RWPE2 (cell line): ENCODE measurements at regions not wholly inside any gene's neighbourhood (a gene's known extent, or its start where the extent isn't known, plus 50 kb on each side); places are given as distances from the start of the nearest gene placed in this dataset.

Experiments
- ATAC-seq: fragments of 200-7000 bp; cut with Tn5 transposase; 3 replicates; pipeline ENCODE4 v1.9.1; 2021; ENCODE audit warnings: low read depth
- DNase-seq: peaks from one replicate; pipeline ENCODE4 v3.0.0-alpha.2; 2020; ENCODE audit warnings: low spot score
- H3K27ac ChIP-seq: fragments of 450-650 bp; 2 replicates; pipeline ENCODE4 v1.5.1; 2017; ENCODE audit warnings: mild to moderate bottlenecking; ENCODE audit not compliant: poor library complexity, severe bottlenecking
- H3K27me3 ChIP-seq: fragments of 250-450 bp; sonication (Bioruptor Pico); 2 replicates; pipeline ENCODE4 v1.5.1; 2021; ENCODE audit warnings: mild to moderate bottlenecking, moderate library complexity; ENCODE audit not compliant: insufficient read depth, poor library complexity, severe bottlenecking
- H3K36me3 ChIP-seq: fragments of 250-450 bp; sonication (Bioruptor Pico); 2 replicates; pipeline ENCODE4 v1.5.1; 2020; ENCODE audit warnings: low read depth, mild to moderate bottlenecking, moderate library complexity
- H3K4me1 ChIP-seq: fragments of 250-450 bp; sonication (Bioruptor Pico); 2 replicates; pipeline ENCODE4 v1.5.1; 2021; ENCODE audit warnings: mild to moderate bottlenecking, moderate library complexity; ENCODE audit not compliant: insufficient read depth, poor library complexity, severe bottlenecking
- H3K4me3 ChIP-seq: fragments of 250-450 bp; sonication (Bioruptor Pico); 2 replicates; pipeline ENCODE4 v1.5.1; 2021; ENCODE audit warnings: mild to moderate bottlenecking, moderate library complexity; ENCODE audit not compliant: severe bottlenecking
- H3K9me3 ChIP-seq: fragments of 250-450 bp; sonication (Bioruptor Pico); 2 replicates; pipeline ENCODE4 v1.5.1; 2021; ENCODE audit warnings: mild to moderate bottlenecking, moderate library complexity; ENCODE audit not compliant: severe bottlenecking
- TF ChIP-seq, protein P1 (sequence below): fragments of 450-650 bp; IDR thresholded peaks from one replicate; pipeline ENCODE4 v1.5.1; 2017; ENCODE audit warnings: mild to moderate bottlenecking, moderate library complexity; ENCODE audit not compliant: poor library complexity, severe bottlenecking

DNA sequence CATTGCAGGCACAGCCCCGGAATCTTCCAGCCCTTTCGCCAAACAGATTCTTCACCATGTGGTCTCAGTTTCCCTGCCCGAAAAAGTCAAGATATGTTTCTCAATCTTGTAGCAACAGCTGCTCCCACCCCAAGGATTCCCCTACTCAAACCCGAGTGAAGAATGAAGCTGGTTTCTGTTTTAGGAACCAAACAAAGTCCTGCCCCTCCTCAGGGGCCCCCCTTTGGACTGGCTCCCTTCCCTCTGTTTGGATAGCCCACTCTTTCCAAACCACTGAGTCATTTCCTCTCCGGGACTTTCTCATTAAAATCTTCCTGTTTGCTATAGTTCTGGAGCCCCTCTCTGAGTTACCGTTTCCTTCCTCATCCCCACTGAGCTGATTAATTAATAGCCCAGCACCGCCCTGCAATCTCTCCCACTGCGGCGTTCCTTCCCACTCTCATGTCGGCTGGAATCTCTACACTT is 100.9 kb downstream of the TSEN15 start:
- no peak for ATAC-seq
- DNase-seq = no peak
- no peaks in the 10 kb centered on the region for H3K27me3 ChIP-seq
- H3K27ac ChIP-seq = no peak overlapping the region
- TF ChIP-seq, protein P1, sequence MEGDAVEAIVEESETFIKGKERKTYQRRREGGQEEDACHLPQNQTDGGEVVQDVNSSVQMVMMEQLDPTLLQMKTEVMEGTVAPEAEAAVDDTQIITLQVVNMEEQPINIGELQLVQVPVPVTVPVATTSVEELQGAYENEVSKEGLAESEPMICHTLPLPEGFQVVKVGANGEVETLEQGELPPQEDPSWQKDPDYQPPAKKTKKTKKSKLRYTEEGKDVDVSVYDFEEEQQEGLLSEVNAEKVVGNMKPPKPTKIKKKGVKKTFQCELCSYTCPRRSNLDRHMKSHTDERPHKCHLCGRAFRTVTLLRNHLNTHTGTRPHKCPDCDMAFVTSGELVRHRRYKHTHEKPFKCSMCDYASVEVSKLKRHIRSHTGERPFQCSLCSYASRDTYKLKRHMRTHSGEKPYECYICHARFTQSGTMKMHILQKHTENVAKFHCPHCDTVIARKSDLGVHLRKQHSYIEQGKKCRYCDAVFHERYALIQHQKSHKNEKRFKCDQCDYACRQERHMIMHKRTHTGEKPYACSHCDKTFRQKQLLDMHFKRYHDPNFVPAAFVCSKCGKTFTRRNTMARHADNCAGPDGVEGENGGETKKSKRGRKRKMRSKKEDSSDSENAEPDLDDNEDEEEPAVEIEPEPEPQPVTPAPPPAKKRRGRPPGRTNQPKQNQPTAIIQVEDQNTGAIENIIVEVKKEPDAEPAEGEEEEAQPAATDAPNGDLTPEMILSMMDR = no peak
- H3K4me3 ChIP-seq = no peak overlapping the region
- H3K36me3 ChIP-seq = no peaks in the 10 kb centered on the region
- H3K9me3 ChIP-seq = no peaks in the 10 kb centered on the region
- H3K4me1 ChIP-seq = no peaks in the 10 kb centered on the region

DNA sequence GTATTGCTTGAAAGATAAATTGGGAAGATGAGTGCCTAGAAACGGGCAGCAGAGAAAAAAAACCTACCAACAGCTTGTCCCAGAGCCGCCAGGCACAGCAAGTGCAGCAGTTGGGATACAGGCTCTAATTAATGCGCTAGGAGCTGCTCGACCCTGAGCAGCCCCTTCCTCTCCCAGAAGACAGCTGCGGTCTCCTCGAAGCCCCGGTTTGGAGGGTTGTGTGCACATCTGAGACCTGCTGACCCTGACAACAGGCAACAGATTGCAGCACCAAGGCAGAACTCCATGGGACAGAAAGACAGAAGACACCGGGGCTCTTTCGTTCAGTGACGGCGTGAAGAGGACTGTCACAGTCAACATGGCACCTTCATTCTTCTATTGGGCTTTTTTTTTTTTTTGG is 101.4 kb downstream of the TSEN15 start:
- no peaks in the 10 kb centered on the region for H3K9me3 ChIP-seq

DNA sequence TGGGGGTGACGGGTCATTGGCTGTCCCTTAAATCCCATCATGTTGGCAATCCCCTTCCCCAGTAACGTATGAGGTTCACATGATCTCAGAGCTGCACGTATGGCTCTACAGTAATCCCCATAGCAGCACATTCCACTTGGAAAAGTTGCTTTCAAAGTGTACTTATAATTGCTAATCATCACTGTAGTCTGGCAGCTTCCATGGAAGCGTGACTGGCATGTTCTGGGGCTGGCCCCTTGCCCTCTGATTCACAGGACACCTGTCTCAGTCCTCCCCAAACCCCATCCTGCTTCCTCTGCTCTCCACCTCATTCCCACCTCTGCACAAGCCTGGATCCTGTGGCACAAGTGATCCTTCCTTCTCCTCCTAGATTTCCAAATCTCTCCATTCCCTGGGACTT is 102.2 kb downstream of the TSEN15 start:
- Histone ChIP-seq H3K4me1 (no peaks in the 10 kb centered on the region), H3K27me3 (no peaks in the 10 kb centered on the region), H3K9me3 (no peaks in the 10 kb centered on the region), H3K36me3 (no peaks in the 10 kb centered on the region), H3K4me3 (no peak overlapping the region), H3K27ac (no peak overlapping the region)
- ATAC-seq (no peak), DNase-seq (no peak)
- TF ChIP-seq, protein P1 = no peak

More for the DNA sequence above, 101.4 kb downstream of the TSEN15 start:
- no peaks in the 10 kb centered on the region for H3K27me3 ChIP-seq
- no peak overlapping the region for H3K27ac ChIP-seq
- no peak overlapping the region for H3K4me3 ChIP-seq
- ATAC-seq = no peak
- no peak for DNase-seq
- no peaks in the 10 kb centered on the region for H3K4me1 ChIP-seq
- TF ChIP-seq, protein P1 = no peak
- H3K36me3 ChIP-seq = no peaks in the 10 kb centered on the region

DNA sequence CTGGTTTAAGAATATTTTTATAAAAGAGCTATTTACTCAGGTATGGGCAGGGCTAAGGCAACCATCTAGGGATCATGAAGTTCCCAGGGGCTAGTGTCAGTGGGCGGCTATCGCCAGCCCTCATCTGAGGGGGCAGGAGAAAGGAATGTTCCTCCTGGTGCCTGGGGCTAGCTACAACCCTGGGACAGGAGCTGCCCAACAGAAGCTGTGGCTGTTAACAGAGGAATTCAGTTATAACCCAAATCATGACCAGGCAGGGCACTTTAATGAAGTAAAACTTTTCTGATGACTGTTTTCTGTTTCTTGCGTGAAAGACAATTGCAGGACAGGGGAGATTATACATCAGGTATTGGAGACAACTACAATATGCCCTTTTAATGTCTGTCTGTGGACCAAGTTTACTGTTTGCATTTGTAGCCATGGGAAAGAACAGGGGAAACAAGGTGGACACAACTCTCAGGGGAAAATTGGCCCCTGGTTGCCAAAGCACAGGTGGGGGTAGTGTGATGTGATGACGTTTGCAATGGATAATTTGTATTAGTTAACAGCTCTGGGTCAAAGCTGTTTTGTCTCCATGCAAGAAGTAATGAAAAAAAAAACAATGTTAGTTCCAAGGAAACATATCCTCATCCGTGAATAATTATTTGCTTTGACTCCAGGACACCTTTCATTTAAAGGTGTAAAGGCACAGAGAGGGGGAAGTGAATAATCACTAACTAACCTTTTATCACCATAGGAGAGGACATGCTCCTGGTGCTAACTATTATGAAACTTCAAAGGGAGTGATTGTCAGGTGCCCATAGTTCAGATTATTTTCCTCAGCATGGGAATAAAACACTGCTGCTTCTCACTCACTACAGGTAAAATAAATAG is 105.2 kb downstream of the TSEN15 start:
- Histone ChIP-seq H3K4me3 (no peak overlapping the region), H3K36me3 (no peaks in the 10 kb centered on the region), H3K27ac (no peak overlapping the region), H3K27me3 (no peaks in the 10 kb centered on the region), H3K9me3 (no peaks in the 10 kb centered on the region), H3K4me1 (no peaks in the 10 kb centered on the region)
- no peak for ATAC-seq
- TF ChIP-seq, protein P1 = no peak
- no peak for DNase-seq

DNA sequence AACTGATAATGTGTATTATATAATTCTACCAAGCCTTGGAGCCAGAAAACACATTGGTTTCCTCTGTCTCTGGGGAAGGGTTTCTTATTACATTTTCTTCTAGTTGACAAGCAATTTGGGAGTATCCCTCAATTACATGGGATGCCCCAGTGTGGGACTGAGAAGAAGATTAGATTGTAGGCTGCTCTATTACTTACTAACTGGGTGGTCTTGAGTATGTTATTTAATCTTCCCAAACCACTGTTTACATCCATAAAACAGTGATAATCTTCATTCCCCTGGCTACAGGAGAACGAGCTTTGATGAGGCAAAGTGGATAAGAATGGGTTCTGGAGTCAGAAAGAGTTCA is 105.8 kb downstream of the TSEN15 start:
- no peaks in the 10 kb centered on the region for H3K36me3 ChIP-seq
- DNase-seq (no peak), ATAC-seq (no peak)
- no peaks in the 10 kb centered on the region for H3K4me1 ChIP-seq
- no peak overlapping the region for H3K4me3 ChIP-seq
- TF ChIP-seq, protein P1 = no peak
- H3K9me3 ChIP-seq = no peaks in the 10 kb centered on the region
- H3K27me3 ChIP-seq = no peaks in the 10 kb centered on the region
- no peak overlapping the region for H3K27ac ChIP-seq
